Lung (tissue), 11 donors: ENCODE measurements at regions not wholly inside any gene's neighbourhood (a gene's known extent, or its start where the extent isn't known, plus 50 kb on each side); places are given as distances from the start of the nearest gene placed in this dataset.
A peak's percentile ranks its signal among the peaks of the same experiment; 100 is the strongest.

ENCODE experiments used
- ATAC-seq: fragments of 200-7000 bp; cut with Tn5 transposase; one replicate; pipeline ENCODE4 v1.9.1; 2020; ENCODE audit warnings: moderate number of reproducible peaks; ENCODE audit not compliant: insufficient read depth, low FRiP score
- DNase-seq, 3 donors: peaks; one replicate each; pipeline ENCODE4 v3.0.0-alpha.2; 2013 to 2017
- H3K27ac ChIP-seq, 2 donors: one replicate each; pipeline ENCODE4 v1.5.1; 2013; ENCODE audit warnings: mild to moderate bottlenecking in 2 of 2, moderate library complexity in 2 of 2, control low read depth in 1 of 2, inconsistent platforms in 1 of 2, low read depth in 1 of 2, low read length in 1 of 2
- H3K27me3 ChIP-seq, 3 donors: one replicate each; pipeline ENCODE4 v1.5.1; 2013; ENCODE audit warnings: low read length in 2 of 3; ENCODE audit not compliant: control insufficient read depth in 3 of 3, insufficient read depth in 3 of 3
- H3K36me3 ChIP-seq, 4 donors: one replicate each; pipeline ENCODE4 v1.5.1; 2013; ENCODE audit warnings: low read length in 4 of 4, mild to moderate bottlenecking in 1 of 4, moderate library complexity in 1 of 4; ENCODE audit not compliant: control insufficient read depth in 4 of 4, insufficient read depth in 4 of 4
- H3K4me1 ChIP-seq, 5 donors: one replicate each; pipeline ENCODE4 v1.5.1; 2013; ENCODE audit warnings: low read length in 5 of 5, mild to moderate bottlenecking in 2 of 5, moderate library complexity in 1 of 5; ENCODE audit not compliant: control insufficient read depth in 5 of 5, insufficient read depth in 5 of 5
- H3K4me3 ChIP-seq: one replicate; pipeline ENCODE4 v1.5.1; 2013; ENCODE audit warnings: mild to moderate bottlenecking, control low read depth, moderate library complexity
- H3K9ac ChIP-seq, 2 donors: one replicate each; pipeline ENCODE4 v1.5.1; 2013; ENCODE audit warnings: low read length in 2 of 2, control low read depth in 1 of 2; ENCODE audit not compliant: insufficient read depth in 1 of 2
- H3K9me3 ChIP-seq, 4 donors: one replicate each; pipeline ENCODE4 v1.5.1; 2013; ENCODE audit warnings: low read length in 3 of 4, mild to moderate bottlenecking in 1 of 4, moderate library complexity in 1 of 4; ENCODE audit not compliant: control insufficient read depth in 4 of 4, insufficient read depth in 3 of 4
- WGBS, 2 donors: extraction: QIAGEN DNeasy Blood & Tissue Kit; methylation state at CpG; one replicate each; pipeline ENCODE4 v1.1.7; 2013; 5-methylcytosine and 5-hydroxymethylcytosine counted together
- TF ChIP-seq, protein P1 (sequence below): IDR thresholded peaks from 2 replicates; pipeline ENCODE4 v1.5.1; 2012; ENCODE audit warnings: mild to moderate bottlenecking; ENCODE audit errors: control extremely low read depth, extremely low read depth
- donor health status: control.
- donor health status: control.
- donor health status: Bipolar disorder and iron deficiency.
- donor health status: healthy.
- donor health status: DM: yes; HTN: yes; CAD: no.

DNA sequence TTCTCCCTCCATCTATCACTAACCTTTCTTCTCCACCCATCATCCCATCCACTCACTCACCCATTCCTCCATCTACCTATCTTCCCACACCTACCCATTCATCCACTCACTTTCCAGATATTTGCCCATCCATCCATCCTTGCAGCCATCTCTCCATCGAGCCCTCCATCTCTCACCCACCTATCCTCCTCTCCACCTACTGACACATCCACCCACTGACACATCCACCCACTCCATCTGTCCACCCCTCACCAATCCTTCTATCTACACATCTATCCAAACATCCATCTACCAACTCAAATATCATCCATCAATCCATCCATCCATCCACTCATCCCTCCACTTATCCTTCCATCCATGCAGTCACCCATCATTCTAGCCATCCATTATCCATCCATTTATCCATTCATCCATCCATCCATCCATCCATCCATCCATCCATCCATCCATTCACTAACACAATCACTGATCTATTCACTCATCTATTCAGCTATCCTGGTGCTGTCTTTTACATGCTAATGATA is 68.9 kb upstream of the SPTLC1 start:
- no peaks in the 10 kb centered on the region for H3K27me3 ChIP-seq
- no peak overlapping the region for H3K27ac ChIP-seq
- TF ChIP-seq, protein P1, sequence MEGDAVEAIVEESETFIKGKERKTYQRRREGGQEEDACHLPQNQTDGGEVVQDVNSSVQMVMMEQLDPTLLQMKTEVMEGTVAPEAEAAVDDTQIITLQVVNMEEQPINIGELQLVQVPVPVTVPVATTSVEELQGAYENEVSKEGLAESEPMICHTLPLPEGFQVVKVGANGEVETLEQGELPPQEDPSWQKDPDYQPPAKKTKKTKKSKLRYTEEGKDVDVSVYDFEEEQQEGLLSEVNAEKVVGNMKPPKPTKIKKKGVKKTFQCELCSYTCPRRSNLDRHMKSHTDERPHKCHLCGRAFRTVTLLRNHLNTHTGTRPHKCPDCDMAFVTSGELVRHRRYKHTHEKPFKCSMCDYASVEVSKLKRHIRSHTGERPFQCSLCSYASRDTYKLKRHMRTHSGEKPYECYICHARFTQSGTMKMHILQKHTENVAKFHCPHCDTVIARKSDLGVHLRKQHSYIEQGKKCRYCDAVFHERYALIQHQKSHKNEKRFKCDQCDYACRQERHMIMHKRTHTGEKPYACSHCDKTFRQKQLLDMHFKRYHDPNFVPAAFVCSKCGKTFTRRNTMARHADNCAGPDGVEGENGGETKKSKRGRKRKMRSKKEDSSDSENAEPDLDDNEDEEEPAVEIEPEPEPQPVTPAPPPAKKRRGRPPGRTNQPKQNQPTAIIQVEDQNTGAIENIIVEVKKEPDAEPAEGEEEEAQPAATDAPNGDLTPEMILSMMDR: no peak
- no peak overlapping the region for H3K9ac ChIP-seq
- no peaks in the 10 kb centered on the region for H3K36me3 ChIP-seq
- DNase-seq: no peak
- no peaks in the 10 kb centered on the region for H3K4me1 ChIP-seq
- H3K9me3 ChIP-seq: peaks cover 0 to 6% (median 2%) of the 10 kb centered on the region in 4 donors
- ATAC-seq: no peak
- 73 to 80% methylated on average over 1 of the region's 1 CpG for WGBS, 2 donors
- no peak overlapping the region for H3K4me3 ChIP-seq

DNA sequence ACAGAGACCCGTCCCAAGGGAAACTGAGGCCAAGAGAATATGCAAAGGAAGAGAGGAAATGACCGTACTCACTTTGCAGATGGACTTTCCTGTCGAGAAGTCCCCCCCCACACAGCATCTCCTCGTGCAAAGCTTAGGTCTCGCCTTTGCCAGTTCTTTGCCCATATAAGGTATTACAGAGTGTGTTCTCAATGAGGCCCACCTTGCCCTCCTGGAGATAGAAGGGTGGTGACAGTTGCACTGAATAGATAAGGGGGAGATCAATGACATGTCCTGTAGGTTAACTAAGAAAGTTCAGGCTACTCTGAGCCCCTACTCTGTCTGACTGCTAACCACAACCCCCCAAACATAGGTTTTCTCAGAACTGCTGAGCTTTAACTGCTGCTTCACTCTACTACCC is 68.2 kb upstream of the SPTLC1 start:
- Histone ChIP-seq H3K36me3 (no peaks in the 10 kb centered on the region), H3K9me3 (peaks cover 0 to 6% (median 2%) of the 10 kb centered on the region in 4 donors), H3K4me1 (no peaks in the 10 kb centered on the region), H3K27me3 (no peaks in the 10 kb centered on the region), H3K4me3 (no peak overlapping the region), H3K27ac (no peak overlapping the region), H3K9ac (no peak overlapping the region)
- TF ChIP-seq, protein P1: no peak
- WGBS, 2 donors: 70 to 86% methylated on average over 5 of the region's 5 CpGs
- ATAC-seq: no peak
- no peak for DNase-seq

DNA sequence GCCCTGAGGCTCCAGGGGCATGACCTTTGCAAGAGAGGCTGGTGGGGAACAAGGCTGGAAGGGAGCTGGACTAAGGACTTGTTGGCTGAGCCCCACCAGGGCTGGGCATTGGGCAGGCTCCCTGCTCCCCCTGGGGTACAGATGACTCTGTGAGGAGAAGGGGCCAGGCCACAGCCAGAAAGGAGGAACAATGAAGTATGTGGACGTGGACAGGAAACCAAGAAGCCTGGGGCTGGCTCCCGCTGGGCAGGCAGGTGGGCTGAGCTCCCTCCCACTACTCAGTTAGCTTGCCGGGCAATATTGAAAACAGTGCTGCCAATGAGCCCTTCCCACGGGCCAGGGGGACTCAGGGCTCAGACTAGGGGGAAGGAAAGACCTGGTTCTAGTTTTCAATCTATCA is 66.1 kb upstream of the SPTLC1 start:
- Histone ChIP-seq H3K9me3 (peaks cover 0 to 5% (median 2%) of the 10 kb centered on the region in 4 donors), H3K4me1 (no peaks in the 10 kb centered on the region), H3K4me3 (no peak overlapping the region), H3K9ac (no peak overlapping the region), H3K27me3 (no peaks in the 10 kb centered on the region), H3K36me3 (no peaks in the 10 kb centered on the region), H3K27ac (no peak overlapping the region)
- 42 to 43% methylated on average over 4 of the region's 4 CpGs for WGBS, 2 donors
- TF ChIP-seq, protein P1: no peak
- ATAC-seq: no peak
- no peak for DNase-seq

DNA sequence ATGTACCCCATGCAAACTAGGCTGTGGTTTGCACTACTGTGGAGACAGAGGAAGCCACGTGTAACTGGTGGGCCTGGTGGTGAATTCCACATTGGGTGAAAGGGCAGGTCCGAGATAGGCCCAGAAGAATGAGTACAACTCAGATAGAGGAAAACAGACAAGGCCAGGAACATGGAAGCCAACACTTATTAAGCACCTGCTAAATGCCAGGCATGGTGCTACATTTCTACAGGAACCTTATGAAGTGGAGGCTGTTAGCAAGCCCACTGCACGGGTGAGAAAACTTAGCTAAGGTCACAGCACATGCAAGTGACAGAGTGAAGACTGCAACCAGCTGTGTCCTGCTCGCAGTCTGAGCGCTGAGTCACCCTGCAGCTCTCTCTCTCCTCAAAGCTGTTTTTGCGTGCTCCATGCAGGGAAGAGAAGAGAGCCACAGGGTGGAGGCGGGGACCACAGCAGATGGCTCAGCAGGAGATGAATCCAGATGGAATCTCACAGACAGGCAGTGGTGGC is 65.5 kb upstream of the SPTLC1 start:
- H3K36me3 ChIP-seq: no peaks in the 10 kb centered on the region
- H3K4me3 ChIP-seq: no peak overlapping the region
- no peak overlapping the region for H3K9ac ChIP-seq
- no peaks in the 10 kb centered on the region for H3K4me1 ChIP-seq
- no peak overlapping the region for H3K27ac ChIP-seq
- no peaks in the 10 kb centered on the region for H3K27me3 ChIP-seq
- ATAC-seq: peak; percentile 35
- no peak for DNase-seq
- WGBS, 2 donors: 36 to 51% methylated on average over 7 of the region's 7 CpGs
- TF ChIP-seq, protein P1: no peak
- H3K9me3 ChIP-seq: peaks cover 0 to 9% (median 2%) of the 10 kb centered on the region in 4 donors
